NCI-H748 treated with DMSO at 0.1 percent for 48 hours (cell line): ENCODE measurements at regions not wholly inside any gene's neighbourhood (a gene's known extent, or its start where the extent isn't known, plus 50 kb on each side); places are given as distances from the start of the nearest gene placed in this dataset.
"Not testable (repeated sequence)": the region's sequence is repeated elsewhere in the genome, so short reads cannot be mapped to it uniquely, and the experiment has no call there.

Experiments
- DNase-seq: peaks from one replicate; lab custom pipeline; 2025; lab: John Stamatoyannopoulos, UW

DNA sequence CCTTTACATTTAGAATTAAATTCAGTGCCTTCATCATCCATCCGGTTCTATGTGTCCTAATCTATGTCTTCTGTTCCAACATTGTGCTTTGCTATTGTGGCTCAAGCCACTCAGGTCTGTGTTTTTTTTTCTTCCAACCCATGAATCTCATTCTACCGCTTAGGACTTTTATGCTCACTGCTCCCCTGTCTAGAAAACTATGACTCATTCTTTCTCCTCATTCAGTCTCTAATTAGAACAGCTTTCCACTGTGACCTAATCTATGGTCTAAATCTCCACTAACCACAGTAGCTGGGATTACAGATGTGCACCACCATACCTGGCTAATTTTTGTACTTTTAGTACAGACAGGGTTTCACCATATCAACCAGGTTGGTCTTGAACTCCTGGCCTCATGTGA is 418.7 kb downstream of the KCNJ2 start:
- no peak for DNase-seq

DNA sequence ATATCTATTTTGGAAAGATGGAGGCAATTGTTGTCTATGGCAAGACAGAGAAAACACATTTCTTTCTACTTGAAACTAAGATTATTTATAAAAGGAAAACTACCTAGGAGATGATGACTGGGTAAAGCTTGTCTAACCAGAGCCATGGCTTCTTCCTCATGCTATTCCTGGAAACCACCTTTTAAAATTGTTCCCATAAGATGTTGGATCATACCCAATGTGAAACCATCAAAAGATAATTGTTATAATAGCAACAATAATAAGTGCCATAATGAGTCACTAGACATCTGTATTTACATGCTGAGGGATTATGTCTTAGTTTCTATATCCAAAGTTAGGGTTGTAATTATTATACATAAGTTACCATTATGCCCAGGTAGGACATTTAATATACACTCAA is 428.4 kb downstream of the KCNJ2 start:
- DNase-seq: no peak

GRCh38 chr17:70599198-70599597 is 429.9 kb downstream of the KCNJ2 start:
- no peak for DNase-seq

- not testable (repeated sequence) for DNase-seq
Observed at GRCh38 chr17:70599945-70600344, 430.6 kb downstream of the KCNJ2 start.

DNA sequence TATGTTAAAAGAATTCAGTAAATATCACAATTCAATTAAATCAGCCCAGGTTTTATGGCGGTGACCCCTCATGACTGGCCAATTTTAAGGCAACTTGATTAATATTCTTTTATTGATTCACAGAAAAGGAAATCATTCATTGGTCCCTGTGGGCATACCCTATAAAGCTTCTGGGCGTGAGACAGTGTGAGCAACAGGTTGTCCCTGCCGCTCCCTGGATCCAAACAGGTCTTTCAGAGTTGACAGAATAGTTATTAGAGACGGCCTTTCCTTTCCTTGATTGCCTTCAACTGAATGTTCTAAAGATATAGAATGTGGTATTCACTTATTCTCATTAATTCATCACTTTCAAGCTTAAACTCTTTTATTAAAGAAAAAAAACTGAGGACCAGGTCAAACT is 433.9 kb downstream of the KCNJ2 start:
- no peak for DNase-seq

GRCh38 chr17:70604854-70605253 is 435.5 kb downstream of the KCNJ2 start:
- DNase-seq: no peak

GRCh38 chr17:70606086-70606485 is 436.8 kb downstream of the KCNJ2 start:
- DNase-seq: no peak

DNA sequence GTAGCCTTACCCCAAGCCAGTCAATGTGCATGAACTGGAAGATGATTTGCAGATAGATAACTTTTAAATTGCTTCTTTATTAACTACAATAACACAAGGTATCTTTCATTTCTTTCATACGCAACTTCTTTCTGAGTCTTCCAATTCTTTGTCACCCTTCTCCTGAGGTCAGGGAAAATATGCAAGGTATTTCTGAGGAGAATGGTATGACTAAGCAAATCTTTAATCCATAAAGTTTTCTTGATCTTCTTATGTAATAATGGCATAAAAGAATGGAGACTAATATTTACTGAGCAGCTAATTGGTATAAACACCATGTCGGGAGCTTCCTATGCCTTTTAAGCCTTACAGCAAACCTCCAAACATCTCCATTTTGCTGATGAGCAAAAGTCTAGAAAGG is 438.9 kb downstream of the KCNJ2 start:
- DNase-seq: no peak

GRCh38 chr17:70608957-70609356 is 439.6 kb downstream of the KCNJ2 start:
- DNase-seq: no peak

GRCh38 chr17:70609566-70609965 is 440.2 kb downstream of the KCNJ2 start:
- no peak for DNase-seq

DNA sequence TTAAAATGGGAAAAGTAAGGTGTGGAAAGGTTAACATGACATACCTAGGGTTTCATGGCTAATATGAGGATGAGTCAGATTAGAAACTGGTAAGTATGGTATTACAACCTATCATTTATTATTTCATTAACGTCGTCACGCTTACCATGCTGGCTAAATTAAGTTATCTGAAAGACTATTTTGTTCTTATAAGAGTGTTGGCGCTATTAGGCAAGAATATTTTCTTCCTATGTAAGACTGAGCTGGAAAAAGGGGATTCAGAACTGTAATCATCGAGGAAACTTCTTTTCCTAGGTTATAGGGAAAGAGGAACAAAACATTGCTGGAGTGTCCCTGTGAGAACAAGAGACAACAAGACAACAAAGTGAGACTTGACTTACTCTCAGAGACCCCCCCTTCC is 440.8 kb downstream of the KCNJ2 start:
- DNase-seq: no peak

GRCh38 chr17:70613681-70614080 is 444.3 kb downstream of the KCNJ2 start:
- no peak for DNase-seq

DNA sequence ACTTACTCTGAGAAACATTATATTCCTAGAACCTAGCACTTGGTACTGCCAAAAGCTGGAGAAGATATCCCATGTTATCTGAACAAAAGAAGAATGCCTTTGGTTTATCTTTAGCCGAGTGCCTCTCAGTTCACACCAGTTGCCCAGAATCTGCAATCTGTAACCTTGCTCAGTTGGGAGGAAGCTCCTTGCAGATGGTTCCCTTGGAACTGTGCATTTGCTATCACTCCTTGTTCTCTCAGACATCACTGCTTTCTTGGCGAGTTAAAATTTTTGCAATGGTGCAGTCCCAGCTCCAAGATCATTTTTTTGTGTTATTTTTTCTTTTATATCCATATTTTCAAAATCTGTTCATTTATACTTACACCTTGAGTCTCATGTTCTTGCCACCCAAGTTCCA is 446.5 kb downstream of the KCNJ2 start:
- DNase-seq: no peak

GRCh38 chr17:70618641-70619040 is 449.3 kb downstream of the KCNJ2 start:
- DNase-seq: no peak

DNA sequence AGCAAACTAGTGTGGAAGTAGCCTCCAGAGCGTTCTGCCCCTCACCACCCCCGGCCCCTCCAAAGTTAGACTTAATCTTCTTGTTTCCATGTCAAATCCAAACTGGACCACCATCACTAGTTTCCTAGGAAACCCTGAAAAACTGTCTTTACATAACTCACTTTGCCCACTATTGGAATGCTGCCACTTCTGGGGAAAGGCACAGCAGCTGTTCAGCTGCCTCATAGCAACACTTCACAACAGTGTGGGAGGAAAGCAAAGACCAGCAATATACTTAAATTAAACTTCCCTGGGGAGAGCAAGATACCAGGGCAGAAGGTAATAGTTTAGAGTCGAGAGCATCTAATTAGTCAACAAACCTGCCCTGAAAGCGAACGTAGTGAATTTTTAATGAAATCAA is 452.2 kb downstream of the KCNJ2 start:
- no peak for DNase-seq

DNA sequence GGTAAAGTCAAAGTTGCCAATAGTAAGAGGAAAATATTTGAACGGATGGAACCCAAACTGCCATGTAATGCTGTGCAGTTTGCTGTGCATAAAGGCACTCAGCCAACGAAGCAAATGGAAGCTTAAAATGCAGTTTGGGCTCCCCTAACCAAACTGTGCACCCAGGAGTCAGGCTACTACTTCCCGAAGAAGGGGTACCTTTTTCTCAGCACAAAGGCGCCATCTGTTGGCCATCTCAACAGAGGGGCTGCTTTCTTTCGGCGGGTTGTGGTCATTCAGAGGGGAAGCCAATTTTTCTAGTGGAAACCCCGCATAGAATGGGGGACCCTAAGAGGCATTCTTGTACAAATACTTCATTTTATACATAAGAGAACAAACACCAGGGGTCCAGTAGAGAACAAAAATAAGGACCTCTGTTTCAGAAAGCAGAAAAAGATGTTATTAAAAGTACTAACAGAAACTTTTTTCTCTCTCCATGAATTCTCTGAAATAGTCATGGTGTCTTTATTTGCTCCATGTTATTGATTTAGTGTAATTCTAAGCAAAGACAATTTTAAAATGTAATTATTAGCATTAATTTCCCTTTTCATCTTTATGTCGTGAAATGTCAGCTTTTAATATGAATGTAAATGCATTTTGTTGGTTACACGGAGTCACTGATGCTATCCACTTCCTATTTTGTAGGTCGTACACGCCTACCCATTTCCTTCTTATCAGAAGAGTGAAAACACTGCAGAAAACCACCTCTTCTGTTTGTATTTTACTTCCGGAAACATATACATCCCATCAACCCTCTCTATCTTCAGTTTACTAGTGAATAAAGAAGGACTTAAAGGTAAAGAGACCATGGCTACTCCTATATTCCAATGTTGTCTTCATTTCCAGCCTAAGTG is 453.3 kb downstream of the KCNJ2 start:
- peak; percentile 70 for DNase-seq

- no peak for DNase-seq
Observed at GRCh38 chr17:70624211-70624610, 454.9 kb downstream of the KCNJ2 start.

GRCh38 chr17:70629902-70630301 is 460.6 kb downstream of the KCNJ2 start:
- no peak for DNase-seq

DNA sequence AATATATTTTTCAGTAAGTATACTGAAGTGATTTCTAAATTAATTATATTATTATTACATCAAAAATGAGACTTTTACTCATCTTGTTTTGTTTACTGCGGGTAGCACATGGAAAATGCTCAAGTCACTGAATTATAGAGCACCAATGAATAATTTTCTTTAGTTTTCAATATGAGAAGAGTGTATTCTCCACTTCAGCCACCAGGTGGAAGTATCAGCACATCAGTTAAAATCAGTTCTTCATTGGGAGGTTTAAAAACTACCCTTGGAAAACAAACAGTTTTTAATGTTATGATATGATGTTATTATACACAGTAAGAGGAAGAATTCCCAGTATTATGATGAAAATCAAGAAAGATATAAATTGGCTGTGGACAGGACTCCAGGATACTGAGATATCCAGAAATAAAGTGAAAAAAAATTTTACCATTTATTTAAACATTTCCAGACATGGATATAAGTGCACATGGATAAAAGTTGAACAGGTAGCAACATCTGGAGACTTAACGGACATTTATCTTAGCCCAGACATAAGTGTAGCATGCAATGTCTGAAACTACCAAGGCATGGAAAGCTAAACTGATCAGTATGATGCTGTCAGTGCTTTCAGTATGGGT is 467.3 kb downstream of the KCNJ2 start:
- DNase-seq: peak; percentile 69

DNA sequence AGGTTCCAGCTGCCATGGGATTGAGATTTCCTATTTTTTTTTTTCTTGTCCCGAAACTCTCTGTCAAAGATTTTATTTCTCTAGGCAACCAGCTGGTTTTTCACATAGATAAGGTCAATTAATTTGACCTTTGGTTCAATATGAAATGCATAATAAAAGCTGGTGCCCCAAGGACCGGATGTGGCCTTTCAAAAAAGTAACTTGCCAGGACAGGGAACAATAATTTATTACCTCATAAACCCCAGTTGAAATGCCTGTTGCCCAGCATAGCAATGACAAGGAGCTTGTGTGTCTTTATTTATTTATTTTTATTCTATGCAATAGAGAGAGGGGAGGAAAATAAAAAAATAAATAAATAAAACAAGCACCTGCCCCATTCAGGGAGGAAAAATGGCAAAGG is 472.7 kb downstream of the KCNJ2 start:
- DNase-seq: no peak

DNA sequence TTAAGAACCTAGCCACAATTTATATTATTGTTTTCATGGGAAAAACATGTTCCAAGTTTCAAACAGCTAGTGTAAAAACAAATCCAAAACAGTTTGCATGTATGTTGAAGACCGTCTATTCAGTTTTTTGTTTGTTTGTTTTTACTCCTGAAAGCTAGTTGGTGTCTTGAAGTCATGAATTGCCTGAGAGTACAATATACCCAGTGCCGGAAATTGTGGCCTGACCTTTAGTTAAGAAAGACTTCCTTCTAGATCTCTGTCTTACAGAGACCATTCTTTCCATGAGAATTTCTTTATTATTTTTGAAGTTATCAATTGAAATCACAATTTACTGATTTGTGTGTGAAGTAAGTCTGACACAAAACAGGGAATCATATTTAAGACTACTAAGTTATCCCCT is 474.8 kb downstream of the KCNJ2 start:
- no peak for DNase-seq

DNA sequence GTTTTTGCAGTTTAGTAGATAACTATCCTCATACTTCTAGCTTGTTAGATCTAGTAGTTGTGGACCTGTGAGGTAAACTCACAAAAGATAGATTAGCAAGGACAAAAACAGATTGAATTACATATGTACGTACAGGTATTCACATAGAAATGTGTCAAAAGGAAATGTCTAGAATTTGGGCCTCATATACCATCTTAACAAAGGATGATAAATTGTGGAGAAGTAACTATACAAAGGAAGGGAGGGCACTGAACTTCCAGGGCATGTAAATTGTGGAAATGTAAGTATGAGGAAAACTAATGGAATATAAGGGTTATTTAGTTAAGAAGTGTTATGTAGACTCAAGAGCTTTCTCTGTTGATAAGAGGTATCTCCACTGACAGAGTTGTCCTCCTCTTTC is 477.3 kb downstream of the KCNJ2 start:
- DNase-seq: no peak

GRCh38 chr17:70648166-70648565 is 478.8 kb downstream of the KCNJ2 start:
- DNase-seq: no peak

DNA sequence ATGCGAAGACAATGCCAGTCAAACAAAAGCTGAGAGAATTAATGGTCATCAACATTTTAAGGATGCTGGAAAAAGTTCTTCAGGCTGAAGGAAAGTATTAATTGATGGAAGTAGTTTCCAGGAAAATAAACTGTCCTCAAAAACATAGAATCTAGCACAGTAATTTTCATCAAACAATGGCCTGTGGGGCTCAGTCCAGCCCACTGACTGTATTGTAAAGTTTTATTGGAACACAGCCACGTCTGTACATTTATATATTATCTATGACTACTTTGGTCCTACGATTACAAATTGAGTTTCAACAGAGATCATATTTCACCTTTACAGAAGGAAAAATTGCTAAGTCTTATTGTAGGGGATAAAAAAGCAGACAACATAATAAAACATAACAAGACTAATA is 484.5 kb downstream of the KCNJ2 start:
- no peak for DNase-seq
